H1 (cell line): ENCODE measurements at regions not wholly inside any gene's neighbourhood (a gene's known extent, or its start where the extent isn't known, plus 50 kb on each side); places are given as distances from the start of the nearest gene placed in this dataset.

Experiments
- CTCF ChIA-PET: fragments of 300-600 bp; sonication (Branson Sonifier 250); formaldehyde crosslinking; loops from one replicate; lab custom pipeline; 2021; ENCODE audit not compliant: partially characterized antibody; lab: Charles Lee
- POLR2A ChIA-PET: fragments of 300-600 bp; sonication (Branson Sonifier 250); formaldehyde crosslinking; loops from one replicate; lab custom pipeline; 2021; ENCODE audit warnings: inconsistent platforms; ENCODE audit not compliant: partially characterized antibody; lab: Charles Lee
- DNase-seq, 2 experiments: peaks; one replicate each; pipeline versions ENCODE4 v3.0.0 to v3.0.0-alpha.2; 2010 to 2022; ENCODE audit warnings: low spot score in 2 of 2, low read depth in 1 of 2, mixed read lengths in 1 of 2
- FAIRE-seq: peaks from 2 replicates; lab custom pipeline; 2011; peaks lifted over from hg19 to GRCh38; lab: Jason Lieb, UNC
- H2AFZ ChIP-seq: 2 replicates; pipeline ENCODE4 v1.8.1; 2012; ENCODE audit warnings: low read length, inconsistent platforms
- H2AK5ac ChIP-seq: 2 replicates; pipeline ENCODE4 v1.6.1; 2013; ENCODE audit warnings: low read depth, low read length
- H2BK120ac ChIP-seq: replicated peaks from 2 replicates; pipeline ENCODE3; 2013; ENCODE audit warnings: low read depth, low read length, inconsistent platforms
- H2BK12ac ChIP-seq: 2 replicates; pipeline ENCODE4 v1.6.1; 2013; ENCODE audit warnings: low read depth, low read length
- H2BK15ac ChIP-seq: 2 replicates; pipeline ENCODE4 v1.6.1; 2013; ENCODE audit warnings: low read length
- H2BK20ac ChIP-seq: 2 replicates; pipeline ENCODE4 v1.6.1; 2013; ENCODE audit warnings: low read length
- H2BK5ac ChIP-seq: 2 replicates; pipeline ENCODE4 v1.6.1; 2013; ENCODE audit warnings: low read depth, low read length
- H3K14ac ChIP-seq: 2 replicates; pipeline ENCODE4 v1.6.1; 2013; ENCODE audit warnings: inconsistent platforms; ENCODE audit not compliant: insufficient read length
- H3K18ac ChIP-seq: 2 replicates; pipeline ENCODE4 v1.6.1; 2013; ENCODE audit warnings: low read length; ENCODE audit errors: extremely low read depth
- H3K23ac ChIP-seq: 2 replicates; pipeline ENCODE4 v1.6.1; 2013; ENCODE audit warnings: inconsistent platforms; ENCODE audit not compliant: insufficient read length
- H3K23me2 ChIP-seq: 2 replicates; pipeline ENCODE4 v1.6.1; 2013; ENCODE audit warnings: low read depth, low read length
- H3K27ac ChIP-seq: 2 replicates; pipeline ENCODE4 v1.6.1; 2011; ENCODE audit warnings: low read depth, low read length, inconsistent platforms
- H3K27me3 ChIP-seq, 4 experiments: replicated peaks in 1 of 4; 1 replicate in 1 of 4; 2 replicates in 3 of 4; pipeline versions ENCODE4 v1.6.1 to v1.8.1; 2011 to 2013; ENCODE audit warnings: low read length in 3 of 4, mild to moderate bottlenecking in 3 of 4, inconsistent platforms in 2 of 4, mixed read lengths in 2 of 4, moderate library complexity in 1 of 4; ENCODE audit not compliant: control insufficient read depth in 3 of 4, insufficient read depth in 3 of 4; ENCODE audit errors: extremely low read depth in 1 of 4
- H3K36me3 ChIP-seq, 4 experiments: 2 replicates each; pipeline versions ENCODE4 v1.6.1 to v1.8.1; 2011 to 2013; ENCODE audit warnings: mild to moderate bottlenecking in 4 of 4, low read length in 3 of 4, moderate library complexity in 2 of 4, control low read depth in 1 of 4, inconsistent platforms in 1 of 4; ENCODE audit not compliant: insufficient read depth in 4 of 4, control insufficient read depth in 2 of 4
- H3K4ac ChIP-seq: replicated peaks from 2 replicates; pipeline ENCODE3; 2013; ENCODE audit warnings: low read length, low read depth, mixed read lengths, inconsistent platforms; ENCODE audit not compliant: insufficient read length
- H3K4me1 ChIP-seq, 4 experiments: replicated peaks in 1 of 4; 1 replicate in 1 of 4; 2 replicates in 3 of 4; pipeline versions ENCODE4 v1.6.1 to v1.8.1; 2011 to 2013; ENCODE audit warnings: low read length in 3 of 4, inconsistent platforms in 2 of 4, mixed read lengths in 1 of 4; ENCODE audit not compliant: insufficient read depth in 4 of 4, control insufficient read depth in 3 of 4
- H3K4me2 ChIP-seq, 2 experiments: 2 replicates each; pipeline versions ENCODE4 v1.6.1 to v1.8.1; 2011 to 2013; ENCODE audit warnings: low read depth in 2 of 2, low read length in 2 of 2, control low read depth in 1 of 2, inconsistent platforms in 1 of 2, mild to moderate bottlenecking in 1 of 2; ENCODE audit not compliant: insufficient read depth in 1 of 2
- H3K4me3 ChIP-seq, 4 experiments: fragments of 200-600, 300-600 bp in 1 of 4; sonication (generic), shearing (Covaris generic), sonication (Bioruptor Twin) in 1 of 4; 2 replicates each; pipeline versions ENCODE4 v1.5.1 to v1.8.1; 2011 to 2016; ENCODE audit warnings: low read length in 4 of 4, low read depth in 3 of 4, control low read depth in 2 of 4, inconsistent platforms in 2 of 4, mild to moderate bottlenecking in 2 of 4, mixed read lengths in 1 of 4, moderate library complexity in 1 of 4; ENCODE audit not compliant: insufficient read depth in 2 of 4; ENCODE audit errors: extremely low read depth in 1 of 4
- H3K56ac ChIP-seq: replicated peaks from 2 replicates; pipeline ENCODE3; 2013; ENCODE audit warnings: low read depth, mild to moderate bottlenecking, mixed read lengths, low read length, inconsistent platforms; ENCODE audit not compliant: insufficient read length
- H3K79me1 ChIP-seq: 2 replicates; pipeline ENCODE4 v1.6.1; 2013; ENCODE audit warnings: low read depth, low read length, control low read depth
- H3K79me2 ChIP-seq, 2 experiments: 2 replicates each; pipeline versions ENCODE4 v1.6.1 to v1.8.1; 2012 to 2013; ENCODE audit warnings: low read length in 2 of 2, mild to moderate bottlenecking in 2 of 2, inconsistent platforms in 1 of 2; ENCODE audit not compliant: insufficient read depth in 2 of 2, control insufficient read depth in 1 of 2
- H3K9ac ChIP-seq, 4 experiments: replicated peaks in 1 of 4; 1 replicate in 1 of 4; 2 replicates in 3 of 4; pipeline versions ENCODE4 v1.6.1 to v1.8.1; 2011 to 2013; ENCODE audit warnings: low read depth in 3 of 4, low read length in 3 of 4, control low read depth in 2 of 4, mild to moderate bottlenecking in 2 of 4, moderate library complexity in 2 of 4, inconsistent platforms in 1 of 4; ENCODE audit errors: extremely low read depth in 1 of 4
- H3K9me3 ChIP-seq, 2 experiments: 2 replicates each; pipeline versions ENCODE4 v1.6.1 to v1.8.1; 2012 to 2013; ENCODE audit warnings: mild to moderate bottlenecking in 2 of 2, moderate library complexity in 2 of 2, control low read depth in 1 of 2, inconsistent platforms in 1 of 2, low read depth in 1 of 2, low read length in 1 of 2, mixed read lengths in 1 of 2; ENCODE audit not compliant: insufficient read depth in 2 of 2
- H4K20me1 ChIP-seq, 2 experiments: replicated peaks in 1 of 2; 2 replicates each; pipeline versions ENCODE3 to v1.8.1; 2011 to 2013; ENCODE audit warnings: inconsistent platforms in 2 of 2, low read length in 2 of 2, mild to moderate bottlenecking in 1 of 2; ENCODE audit not compliant: insufficient read depth in 2 of 2, control insufficient read depth in 1 of 2
- H4K5ac ChIP-seq: 2 replicates; pipeline ENCODE4 v1.6.1; 2013; ENCODE audit warnings: low read length, low read depth, mixed read lengths, inconsistent platforms; ENCODE audit not compliant: insufficient read length
- H4K8ac ChIP-seq: 2 replicates; pipeline ENCODE4 v1.8.0; 2013; ENCODE audit warnings: mild to moderate bottlenecking, moderate library complexity, low read length, inconsistent platforms; ENCODE audit not compliant: insufficient read depth; ENCODE audit errors: extremely low read depth
- H4K91ac ChIP-seq: replicated peaks from 2 replicates; pipeline ENCODE3; 2013; ENCODE audit warnings: low read length, mixed read lengths, inconsistent platforms; ENCODE audit not compliant: insufficient read length
- KDM1A ChIP-seq: fragments of 200-600, 300-600 bp; sonication (generic); IDR thresholded peaks from 2 replicates; pipeline ENCODE4 v1.7.1; 2016; ENCODE audit warnings: mild to moderate bottlenecking, low read length, borderline replicate concordance
- WGBS, 2 experiments: shearing (Covaris generic) in 1 of 2; methylation state at CpG; one replicate each; pipeline versions ENCODE4 v1.1.6 to v1.1.7; 2013 to 2015; ENCODE audit warnings: low lambda C conversion rate in 2 of 2, mixed read lengths in 2 of 2, inconsistent platforms in 1 of 2, low coverage in 1 of 2, missing lambda C conversion rate in 1 of 2; ENCODE audit not compliant: insufficient replicate concordance in 2 of 2, insufficient coverage in 1 of 2, insufficient read length in 1 of 2; ENCODE audit errors: extremely low coverage in 1 of 2, missing lambda C conversion rate in 1 of 2; 5-methylcytosine and 5-hydroxymethylcytosine counted together

- H3K4ac ChIP-seq, result no peak overlapping the region
- WGBS, 2 experiments, result 90% methylated on average over 3 of the region's 3 CpGs; no CpG with 5 or more reads in 1 of the 2 experiments
- DNase-seq, result no peak
- TF ChIP-seq KDM1A, result no peak
Measured at GRCh38 chr10:2990764-2991163, 76.6 kb upstream of the PFKP start.

More at GRCh38 chr10:2990764-2991163, 76.6 kb upstream of the PFKP start:
- H3K14ac ChIP-seq, result no peak overlapping the region
- peaks cover 0 to 2% (median under 1%) of the 10 kb centered on the region in 4 experiments; a peak in 1 of 7 replicates for H3K4me1 ChIP-seq
- POLR2A ChIA-PET, result no interaction called here
- H3K18ac ChIP-seq, result no peak overlapping the region
- no peaks in the 10 kb centered on the region for H3K36me3 ChIP-seq
- H3K56ac ChIP-seq, result no peak overlapping the region
- CTCF ChIA-PET, result interaction anchor here (1.0 to 1.6 kb wide), 2 partner anchors 46 to 52 kb away, joined by 3 read pairs; no protein-coding TSS in a partner anchor
- peaks cover 3 to 5% of the 10 kb centered on the region in 2 experiments; a peak in 1 of 4 replicates for H3K9me3 ChIP-seq
- H3K9ac ChIP-seq, result no peak overlapping the region
- H4K5ac ChIP-seq, result no peak overlapping the region
- no peak overlapping the region for H4K8ac ChIP-seq
- no peak overlapping the region for H4K91ac ChIP-seq
- no peaks in the 10 kb centered on the region; the same call in 1 of the 2 replicates for H3K23me2 ChIP-seq
- H2AFZ ChIP-seq, result no peak overlapping the region
- no peak overlapping the region for H3K27ac ChIP-seq
- H3K79me2 ChIP-seq, result no peaks in the 10 kb centered on the region
- H2BK120ac ChIP-seq, result no peak overlapping the region
- no peak overlapping the region for H2BK5ac ChIP-seq
- FAIRE-seq, result no peak
- H3K27me3 ChIP-seq, result no peaks in the 10 kb centered on the region
- no peak overlapping the region for H2BK15ac ChIP-seq
- H3K79me1 ChIP-seq, result no peaks in the 10 kb centered on the region
- H3K4me2 ChIP-seq, result no peak overlapping the region
- no peak overlapping the region for H3K4me3 ChIP-seq
- no peaks in the 10 kb centered on the region for H4K20me1 ChIP-seq
- no peak overlapping the region for H2BK12ac ChIP-seq
- H2BK20ac ChIP-seq, result no peak overlapping the region
- H2AK5ac ChIP-seq, result no peak overlapping the region
- no peak overlapping the region for H3K23ac ChIP-seq
